PC-9 (cell line): ENCODE measurements at regions not wholly inside any gene's neighbourhood (a gene's known extent, or its start where the extent isn't known, plus 50 kb on each side); places are given as distances from the start of the nearest gene placed in this dataset.

Experiments
- CTCF ChIP-seq: fragments of 200-600 bp; sonication (generic); conservative IDR thresholded peaks from 2 replicates; pipeline ENCODE4 v1.6.1; 2017; ENCODE audit warnings: mixed run types, antibody characterized with exemption, mild to moderate bottlenecking, moderate library complexity
- EZH2 ChIP-seq: fragments of 200-600 bp; sonication (generic); IDR thresholded peaks from 2 replicates; pipeline ENCODE4 v1.8.0; 2017; ENCODE audit warnings: antibody characterized with exemption, low read depth

DNA sequence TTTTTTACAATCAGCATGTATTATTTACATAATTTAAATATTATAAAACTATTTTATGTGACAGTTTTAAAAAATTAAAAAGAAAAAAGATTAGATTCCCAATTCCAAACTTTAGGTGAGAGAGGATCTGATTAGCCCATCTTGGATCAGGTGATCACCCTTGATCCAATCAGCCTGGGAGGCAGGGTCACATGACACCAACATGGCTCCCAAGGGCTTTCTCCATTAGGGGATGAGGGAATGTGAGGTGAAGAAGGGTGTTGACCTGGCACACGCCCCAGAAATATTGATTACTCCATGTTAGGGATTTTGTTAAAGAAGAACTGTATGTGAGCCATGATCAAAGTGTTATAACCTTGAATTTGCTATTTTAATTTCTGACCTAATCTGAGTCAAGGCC, 225.4 kb downstream of the RBM19 start:
- TF ChIP-seq CTCF, result no peak
- TF ChIP-seq EZH2, result no peak
